Gastrocnemius medialis (tissue), 4 donors: ENCODE measurements at regions not wholly inside any gene's neighbourhood (a gene's known extent, or its start where the extent isn't known, plus 50 kb on each side); places are given as distances from the start of the nearest gene placed in this dataset.

Experiments
- POLR2A ChIP-seq, 2 donors: fragments of 450-650 bp; IDR thresholded peaks; one replicate each; pipeline ENCODE4 v1.6.1; 2017; ENCODE audit warnings: antibody characterized with exemption in 2 of 2, mild to moderate bottlenecking in 2 of 2, moderate library complexity in 2 of 2
- TF ChIP-seq, protein P1 (sequence below), 5 experiments: fragments of 450-650 bp in 3 of 5; fragments of 200-600 bp in 2 of 5; sonication (generic) in 2 of 5; IDR thresholded peaks in 4 of 5; conservative IDR thresholded peaks in 1 of 5; 1 replicate in 4 of 5; 2 replicates in 1 of 5; pipeline ENCODE4 v1.5.1; 2016 to 2019; ENCODE audit warnings: antibody characterized with exemption in 5 of 5, mild to moderate bottlenecking in 3 of 5, moderate library complexity in 3 of 5

GRCh38 chr22:45092644-45093043 is 71.1 kb upstream of the NUP50 start:
- TF ChIP-seq, protein P1, sequence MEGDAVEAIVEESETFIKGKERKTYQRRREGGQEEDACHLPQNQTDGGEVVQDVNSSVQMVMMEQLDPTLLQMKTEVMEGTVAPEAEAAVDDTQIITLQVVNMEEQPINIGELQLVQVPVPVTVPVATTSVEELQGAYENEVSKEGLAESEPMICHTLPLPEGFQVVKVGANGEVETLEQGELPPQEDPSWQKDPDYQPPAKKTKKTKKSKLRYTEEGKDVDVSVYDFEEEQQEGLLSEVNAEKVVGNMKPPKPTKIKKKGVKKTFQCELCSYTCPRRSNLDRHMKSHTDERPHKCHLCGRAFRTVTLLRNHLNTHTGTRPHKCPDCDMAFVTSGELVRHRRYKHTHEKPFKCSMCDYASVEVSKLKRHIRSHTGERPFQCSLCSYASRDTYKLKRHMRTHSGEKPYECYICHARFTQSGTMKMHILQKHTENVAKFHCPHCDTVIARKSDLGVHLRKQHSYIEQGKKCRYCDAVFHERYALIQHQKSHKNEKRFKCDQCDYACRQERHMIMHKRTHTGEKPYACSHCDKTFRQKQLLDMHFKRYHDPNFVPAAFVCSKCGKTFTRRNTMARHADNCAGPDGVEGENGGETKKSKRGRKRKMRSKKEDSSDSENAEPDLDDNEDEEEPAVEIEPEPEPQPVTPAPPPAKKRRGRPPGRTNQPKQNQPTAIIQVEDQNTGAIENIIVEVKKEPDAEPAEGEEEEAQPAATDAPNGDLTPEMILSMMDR (IDR thresholded peaks at IDR 0.05 in 4 of 5, conservative IDR thresholded peaks at IDR 0.05 in 1 of 5) = no peak
- TF ChIP-seq POLR2A (IDR thresholded peaks at IDR 0.05) = no peak
